Umbilical cord (tissue), 1 donor: ENCODE measurements at regions not wholly inside any gene's neighbourhood (a gene's known extent, or its start where the extent isn't known, plus 50 kb on each side); places are given as distances from the start of the nearest gene placed in this dataset.

Experiments
- DNase-seq: peaks from one replicate; pipeline ENCODE4 v3.0.0-alpha.2; 2015; ENCODE audit warnings: low spot score

GRCh38 chr3:933326-933725 lies 159.5 kb upstream of the CNTN6 start:
- no peak for DNase-seq

DNA sequence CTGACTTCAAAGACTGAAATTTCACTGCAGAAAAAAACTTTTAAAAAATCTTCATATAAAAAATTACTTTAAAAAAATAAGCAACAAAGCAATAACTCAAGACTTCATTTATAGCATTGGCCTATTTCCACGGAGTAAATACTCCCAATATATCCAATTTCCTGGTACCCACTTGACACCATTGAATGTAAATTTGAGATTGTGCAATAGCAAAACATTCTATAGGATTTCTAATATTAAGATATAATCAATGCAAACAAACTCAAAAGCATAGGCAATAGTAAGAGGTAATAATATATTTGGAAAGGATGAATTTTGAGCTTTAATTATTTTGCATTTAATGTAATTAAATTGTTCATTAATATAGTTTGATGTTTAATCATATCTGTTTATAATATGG lies 148.0 kb upstream of the CNTN6 start:
- no peak for DNase-seq

GRCh38 chr3:945738-946137 lies 147.1 kb upstream of the CNTN6 start:
- DNase-seq, result no peak

- DNase-seq, result no peak
Measured at GRCh38 chr3:952906-953305, 139.9 kb upstream of the CNTN6 start.

- DNase-seq, result no peak
Measured at GRCh38 chr3:963255-963654, 129.6 kb upstream of the CNTN6 start.

- no peak for DNase-seq
Measured at GRCh38 chr3:963755-964154, 129.1 kb upstream of the CNTN6 start.

DNA sequence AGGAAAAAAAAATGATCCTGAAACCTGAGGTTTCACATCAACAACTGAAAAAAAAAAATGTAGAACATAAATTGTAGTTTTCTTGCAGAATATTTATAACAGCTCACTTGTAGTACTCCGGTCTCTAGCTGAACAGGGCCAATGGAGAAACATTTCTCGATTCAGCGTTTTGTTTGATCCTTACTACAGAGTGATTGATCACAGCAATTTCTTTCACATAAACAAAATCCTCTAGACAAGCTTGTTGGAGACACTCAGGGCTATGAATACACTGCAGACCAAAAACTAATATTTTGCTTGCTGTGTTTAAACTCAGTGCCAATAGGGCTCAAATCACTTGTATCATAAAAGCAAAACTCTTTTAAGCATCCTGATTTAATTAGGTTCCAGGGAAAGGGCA lies 127.0 kb upstream of the CNTN6 start:
- DNase-seq, result no peak

DNA sequence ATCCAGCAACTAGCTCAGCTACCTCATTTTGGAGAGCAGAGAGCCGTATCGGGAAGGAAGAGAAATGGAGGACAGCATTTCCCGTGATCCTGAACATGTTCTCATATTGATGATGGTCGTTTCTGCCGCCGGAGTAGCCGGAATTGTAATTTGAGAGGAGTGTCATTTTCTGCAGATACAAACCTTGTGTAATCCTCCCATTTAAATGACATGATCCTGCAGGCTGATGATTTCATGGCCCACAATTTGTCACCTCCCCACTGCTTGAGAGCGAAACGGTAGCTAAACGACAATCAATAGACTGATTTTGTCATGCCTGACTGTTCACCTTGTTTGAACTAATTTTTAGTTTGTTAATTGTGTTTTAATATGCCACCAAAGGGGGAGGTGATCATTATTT lies 126.5 kb upstream of the CNTN6 start:
- DNase-seq, result no peak

DNA sequence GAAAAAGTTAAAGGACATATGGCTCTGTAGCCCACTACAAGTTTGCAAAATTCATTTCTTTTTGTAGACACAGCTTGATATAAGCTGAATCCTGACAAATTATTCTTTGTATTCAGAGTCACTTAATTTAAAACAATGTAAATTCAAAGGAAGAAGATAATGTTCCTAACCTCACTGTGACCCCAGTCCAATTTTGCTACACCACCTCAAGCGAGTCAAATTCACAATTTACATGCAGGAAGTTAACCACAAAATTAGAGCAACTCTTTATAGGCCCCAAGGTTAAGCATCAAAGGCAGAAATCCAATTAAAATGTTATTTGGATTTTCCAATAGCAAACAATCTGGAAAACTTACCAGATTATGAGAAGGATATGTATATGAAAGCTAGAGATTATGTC lies 119.5 kb upstream of the CNTN6 start:
- no peak for DNase-seq

GRCh38 chr3:976006-976405 lies 116.8 kb upstream of the CNTN6 start:
- DNase-seq, result no peak

DNA sequence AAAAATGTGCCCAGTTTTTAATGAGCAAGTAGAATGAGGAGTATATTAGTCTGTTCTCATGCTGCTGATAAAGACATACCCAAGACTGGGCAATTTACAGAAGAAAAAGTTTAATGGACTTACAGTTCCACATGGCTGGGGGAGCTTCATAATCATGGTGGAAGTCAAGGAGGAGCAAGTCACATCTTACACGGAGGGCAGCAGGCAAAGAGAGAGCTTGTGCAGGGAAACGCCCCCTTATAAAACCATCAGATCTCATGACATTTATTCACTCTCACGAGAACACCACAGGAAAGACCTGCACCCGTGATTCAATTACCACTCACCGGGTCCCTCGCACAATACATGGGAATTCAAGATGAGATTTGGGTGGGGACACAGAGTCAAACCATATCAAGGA lies 111.7 kb upstream of the CNTN6 start:
- DNase-seq, result no peak

GRCh38 chr3:988785-989184 lies 104.0 kb upstream of the CNTN6 start:
- DNase-seq, result no peak

GRCh38 chr3:992871-993270 lies 100.0 kb upstream of the CNTN6 start:
- DNase-seq, result no peak

- no peak for DNase-seq
Measured at GRCh38 chr3:1002010-1002409, 90.8 kb upstream of the CNTN6 start.

DNA sequence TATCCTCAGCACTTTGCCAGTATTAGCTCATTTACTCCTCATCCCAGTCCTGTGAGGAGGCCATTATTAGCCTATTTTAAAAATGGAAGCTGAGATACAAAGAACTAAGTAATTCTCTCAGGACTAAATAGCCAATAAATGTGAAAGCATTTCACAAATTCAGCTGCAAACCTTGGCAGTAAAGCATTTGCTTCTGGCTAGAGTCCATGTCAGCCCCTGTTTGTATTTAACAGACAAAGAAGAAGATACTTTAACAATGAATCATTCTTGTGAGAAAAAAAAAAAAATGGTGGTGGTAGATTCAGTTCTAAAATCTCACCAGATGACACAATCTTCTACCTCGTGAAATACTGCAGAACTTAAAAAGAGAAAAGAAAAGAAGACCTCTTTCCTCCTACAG lies 85.0 kb upstream of the CNTN6 start:
- peak; percentile 34 for DNase-seq

DNA sequence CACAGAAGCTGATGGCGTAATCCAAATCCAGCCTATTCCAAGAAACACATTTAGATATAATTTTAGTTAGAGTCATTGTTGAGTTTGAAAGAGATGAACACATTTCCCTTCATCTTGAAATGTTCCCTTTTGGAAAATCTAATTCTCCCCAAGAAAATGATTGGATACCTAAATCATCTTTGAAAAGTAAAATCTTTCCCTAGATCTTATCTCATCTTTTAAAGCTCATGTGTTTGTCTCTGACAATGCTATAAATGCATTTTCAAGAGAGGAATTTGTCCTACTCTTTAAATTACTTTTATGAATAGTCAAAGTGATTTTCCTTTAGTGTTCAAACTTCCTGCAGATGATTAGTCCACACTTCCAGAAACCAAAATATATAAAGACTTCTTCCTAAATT lies 82.6 kb upstream of the CNTN6 start:
- DNase-seq, result no peak

GRCh38 chr3:1015826-1016225 lies 77.0 kb upstream of the CNTN6 start:
- DNase-seq, result no peak

- no peak for DNase-seq
Measured at GRCh38 chr3:1017870-1018269, 75.0 kb upstream of the CNTN6 start.

DNA sequence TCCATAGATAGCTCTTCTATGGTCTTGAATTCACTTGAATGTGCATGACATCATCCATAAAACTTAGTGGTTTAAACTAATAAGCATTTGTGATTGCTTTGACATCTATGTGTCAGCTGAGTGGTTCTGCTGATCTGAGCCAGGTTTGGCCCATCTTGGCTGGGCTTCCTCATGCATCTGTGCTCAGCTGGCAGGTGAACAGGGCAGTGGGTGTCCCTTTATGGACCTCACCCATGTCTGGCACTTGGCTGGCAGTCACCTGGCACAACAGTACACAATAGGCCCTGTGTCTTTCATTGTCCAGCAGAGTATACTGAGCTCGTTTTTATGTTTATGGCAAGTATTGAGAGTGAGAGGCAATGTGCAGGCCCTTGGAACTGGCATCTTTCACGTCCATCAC lies 73.7 kb upstream of the CNTN6 start:
- no peak for DNase-seq

DNA sequence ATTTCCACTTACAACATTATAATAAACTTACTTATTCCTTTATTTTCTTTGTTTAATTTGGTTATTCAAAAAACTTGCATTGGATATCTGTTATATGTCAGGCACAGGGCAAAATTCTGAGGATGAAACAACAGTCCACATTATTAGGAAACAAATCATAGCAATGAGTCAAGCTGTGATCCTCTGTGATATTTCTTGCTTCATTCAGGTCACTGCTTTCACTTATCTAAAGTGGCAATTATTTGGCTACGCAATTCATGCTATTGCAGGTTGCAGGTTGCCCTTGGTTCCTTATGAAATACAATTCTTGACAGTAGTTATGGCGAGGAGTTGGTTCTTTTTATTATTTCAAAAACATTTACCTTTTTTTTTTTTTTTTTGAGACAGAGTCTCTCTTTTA lies 66.4 kb upstream of the CNTN6 start:
- DNase-seq, result no peak

GRCh38 chr3:1036207-1036826 lies 56.5 kb upstream of the CNTN6 start:
- no peak for DNase-seq

DNA sequence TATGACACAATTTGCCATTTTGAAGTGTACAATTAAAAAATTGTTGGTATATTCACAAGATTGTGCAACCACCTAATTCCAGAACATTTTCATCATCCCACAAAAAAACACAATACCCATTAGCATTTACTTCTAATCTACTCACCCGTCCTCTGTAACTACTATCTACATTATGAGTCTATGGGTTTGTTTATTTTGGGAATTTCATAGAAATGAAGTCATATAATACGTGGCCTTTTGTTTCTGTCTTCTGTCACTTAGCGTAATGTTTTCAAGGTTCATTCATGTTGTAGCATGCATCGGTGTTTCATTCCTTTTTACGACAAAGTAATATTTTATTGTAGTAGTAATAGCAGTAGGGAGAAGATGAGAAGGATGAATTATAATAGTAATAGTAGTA lies 55.2 kb upstream of the CNTN6 start:
- no peak for DNase-seq
